Skeletal muscle tissue (tissue), 3 donors: ENCODE measurements at regions not wholly inside any gene's neighbourhood (a gene's known extent, or its start where the extent isn't known, plus 50 kb on each side); places are given as distances from the start of the nearest gene placed in this dataset.
"Not testable (repeated sequence)": the region's sequence is repeated elsewhere in the genome, so short reads cannot be mapped to it uniquely, and the experiment has no call there.

Experiments
- H3K27ac ChIP-seq: one replicate; pipeline ENCODE4 v1.7.0; 2013; ENCODE audit warnings: mild to moderate bottlenecking, low read depth, low read length, inconsistent platforms
- H3K27me3 ChIP-seq, 3 donors: one replicate each; pipeline ENCODE4 v1.7.0; 2013; ENCODE audit warnings: low read length in 3 of 3; ENCODE audit not compliant: control insufficient read depth in 3 of 3, insufficient read depth in 3 of 3
- H3K36me3 ChIP-seq, 3 donors: one replicate each; pipeline ENCODE4 v1.7.0; 2013; ENCODE audit warnings: low read length in 3 of 3; ENCODE audit not compliant: control insufficient read depth in 3 of 3, insufficient read depth in 3 of 3
- H3K4me1 ChIP-seq, 3 donors: one replicate each; pipeline ENCODE4 v1.7.0; 2013; ENCODE audit warnings: low read length in 3 of 3, mild to moderate bottlenecking in 3 of 3; ENCODE audit not compliant: control insufficient read depth in 3 of 3, insufficient read depth in 3 of 3
- H3K4me3 ChIP-seq, 3 donors: one replicate each; pipeline ENCODE4 v1.7.0; 2013; ENCODE audit warnings: low read length in 3 of 3
- H3K9ac ChIP-seq, 3 donors: one replicate each; pipeline ENCODE4 v1.7.0; 2013; ENCODE audit warnings: low read length in 3 of 3, mild to moderate bottlenecking in 3 of 3, moderate library complexity in 2 of 3, low read depth in 1 of 3
- H3K9me3 ChIP-seq, 3 donors: one replicate each; pipeline ENCODE4 v1.7.0; 2013; ENCODE audit warnings: low read length in 3 of 3; ENCODE audit not compliant: control insufficient read depth in 3 of 3
- donor health status: Osteomylitis.

DNA sequence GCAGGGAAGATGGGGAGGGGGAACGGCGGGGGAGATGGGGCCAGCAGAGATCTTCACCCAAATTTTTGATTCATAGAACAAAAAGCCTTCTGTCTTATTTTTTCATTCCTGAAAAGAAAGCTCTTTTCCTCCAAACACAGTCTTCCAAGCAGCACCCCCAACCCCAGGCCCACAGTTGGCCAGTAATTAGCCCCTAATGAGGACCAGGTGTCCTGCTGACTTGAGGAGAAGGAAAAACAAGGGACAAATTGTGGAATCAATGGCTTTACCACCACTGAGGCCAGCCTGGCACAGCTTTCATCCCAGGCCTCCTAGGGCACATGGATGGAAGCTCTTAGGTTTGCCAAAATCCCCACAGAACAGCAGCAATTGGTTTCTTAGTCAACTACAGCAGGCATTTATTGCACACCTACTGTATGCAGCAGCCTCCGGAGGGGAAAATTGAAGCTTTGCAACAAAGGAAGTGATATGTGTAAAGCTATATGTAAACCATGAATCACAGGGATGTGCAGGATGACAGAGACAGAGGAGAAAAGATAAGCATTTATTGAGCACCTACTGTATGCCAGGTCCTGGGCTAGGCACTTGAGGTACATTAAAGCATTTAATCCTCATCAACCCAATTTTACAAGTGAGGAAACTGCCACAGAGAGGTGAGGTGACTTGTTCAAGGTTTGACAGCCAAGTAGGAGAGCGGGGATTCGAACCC, 199.5 kb downstream of the TBC1D2B start:
- no peaks in the 10 kb centered on the region for H3K9me3 ChIP-seq
- no peaks in the 10 kb centered on the region for H3K36me3 ChIP-seq
- H3K27me3 ChIP-seq: no peaks in the 10 kb centered on the region
- H3K27ac ChIP-seq: no peak overlapping the region
- H3K9ac ChIP-seq: no peak overlapping the region
- peaks cover 0 to 3% (median 2%) of the 10 kb centered on the region in 3 donors for H3K4me1 ChIP-seq
- H3K4me3 ChIP-seq: no peak overlapping the region

DNA sequence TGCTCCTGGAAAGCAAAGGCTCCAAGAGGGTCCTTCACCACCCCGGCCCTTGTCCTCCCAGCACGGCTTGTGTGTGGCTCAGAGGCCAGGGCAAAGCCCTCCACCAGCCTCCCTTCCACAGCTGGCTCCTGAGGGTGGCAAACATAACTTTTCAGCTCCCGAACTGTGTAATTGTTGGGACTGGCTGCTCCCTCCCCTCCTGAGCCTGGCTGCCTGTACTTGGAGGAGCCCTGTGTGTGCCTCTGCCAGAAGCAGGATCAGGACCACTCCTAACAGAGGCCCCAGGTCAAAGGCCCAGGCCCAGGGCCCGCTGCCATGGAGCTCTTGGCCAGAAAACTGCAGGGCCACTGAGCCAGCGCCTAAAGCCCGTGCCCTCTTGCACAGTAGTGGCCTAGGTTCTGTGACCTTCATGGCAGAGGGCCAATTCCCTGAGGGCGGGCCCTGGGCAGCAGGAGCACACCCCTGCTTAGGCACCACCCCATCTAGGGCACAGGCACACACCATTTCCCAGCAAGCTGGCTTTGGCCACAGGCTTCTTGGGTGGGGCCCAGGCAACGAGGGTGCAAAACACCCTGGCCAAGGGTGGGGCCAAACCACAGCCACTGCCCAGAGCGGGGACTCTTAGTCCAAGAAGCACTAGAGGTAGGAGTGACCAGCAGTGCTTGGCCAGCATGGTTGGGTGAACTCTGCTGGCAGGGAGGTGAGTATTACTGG, 201.2 kb downstream of the TBC1D2B start:
- H3K27me3 ChIP-seq, H3K36me3 ChIP-seq, H3K9ac ChIP-seq, H3K4me1 ChIP-seq, H3K9me3 ChIP-seq, H3K4me3 ChIP-seq, H3K27ac ChIP-seq: not testable (repeated sequence)

DNA sequence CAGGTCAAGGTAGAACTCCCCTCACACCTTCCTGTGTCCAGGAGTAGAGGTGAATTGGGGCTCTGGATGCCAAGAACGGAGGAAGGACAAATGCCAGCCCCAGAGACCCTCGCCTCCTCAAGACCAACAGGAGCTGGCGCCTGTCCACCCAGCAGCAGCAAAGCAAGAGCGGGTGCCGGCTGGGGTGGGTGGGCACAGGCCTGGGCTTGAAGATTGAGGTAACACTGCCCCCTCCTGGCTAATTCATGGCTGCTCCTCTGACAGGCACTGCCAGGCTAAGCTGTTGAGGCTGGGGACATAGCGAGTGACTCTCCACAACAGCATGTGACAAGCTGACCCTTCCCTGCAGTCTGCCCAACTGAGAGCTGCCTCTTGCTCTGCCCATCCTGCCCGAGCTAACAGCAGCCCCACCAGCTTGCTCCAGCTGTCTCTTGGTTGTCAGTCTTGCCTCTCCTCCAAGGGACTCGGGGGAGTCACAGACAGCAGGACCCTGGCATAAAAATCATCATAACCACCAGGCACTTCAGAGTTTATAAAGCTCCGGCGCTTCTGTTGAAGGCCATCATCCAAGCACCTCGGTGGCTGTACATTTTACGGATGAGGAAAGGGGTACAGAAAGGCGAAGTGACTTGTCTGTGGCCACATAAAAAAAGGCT, 202.3 kb downstream of the TBC1D2B start:
- H3K27ac ChIP-seq, H3K27me3 ChIP-seq, H3K36me3 ChIP-seq, H3K9ac ChIP-seq, H3K9me3 ChIP-seq, H3K4me1 ChIP-seq, H3K4me3 ChIP-seq: not testable (repeated sequence)

DNA sequence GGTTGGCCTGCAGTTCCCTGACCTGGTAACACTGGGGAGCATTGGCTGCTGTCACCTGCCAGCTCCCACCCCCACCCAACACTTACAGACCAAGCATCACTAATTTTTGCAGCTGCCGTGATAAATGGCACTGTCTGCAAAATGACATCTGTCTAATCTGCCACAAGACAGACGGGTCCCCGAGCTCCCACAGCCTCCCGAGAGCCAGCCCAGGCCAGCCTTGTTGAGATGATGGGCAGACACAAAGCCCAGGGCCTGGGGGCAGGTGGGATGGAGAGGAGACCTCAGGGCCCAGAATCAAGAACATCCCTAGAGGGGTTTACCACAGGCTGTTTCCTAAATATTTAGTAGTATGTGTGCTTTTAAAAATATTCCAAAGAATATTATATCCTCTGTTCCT, 203.4 kb downstream of the TBC1D2B start:
- Histone ChIP-seq H3K9me3 (no peaks in the 10 kb centered on the region), H3K9ac (no peak overlapping the region), H3K4me1 (peaks cover 2 to 6% (median 3%) of the 10 kb centered on the region in 3 donors), H3K4me3 (no peak overlapping the region), H3K27me3 (no peaks in the 10 kb centered on the region), H3K36me3 (no peaks in the 10 kb centered on the region), H3K27ac (no peak overlapping the region)

- not testable (repeated sequence) for H3K4me3 ChIP-seq, H3K27me3 ChIP-seq, H3K9me3 ChIP-seq, H3K36me3 ChIP-seq, H3K9ac ChIP-seq, H3K4me1 ChIP-seq, H3K27ac ChIP-seq
Observed at GRCh38 chr15:77872521-77873425, 204.7 kb downstream of the TBC1D2B start.

DNA sequence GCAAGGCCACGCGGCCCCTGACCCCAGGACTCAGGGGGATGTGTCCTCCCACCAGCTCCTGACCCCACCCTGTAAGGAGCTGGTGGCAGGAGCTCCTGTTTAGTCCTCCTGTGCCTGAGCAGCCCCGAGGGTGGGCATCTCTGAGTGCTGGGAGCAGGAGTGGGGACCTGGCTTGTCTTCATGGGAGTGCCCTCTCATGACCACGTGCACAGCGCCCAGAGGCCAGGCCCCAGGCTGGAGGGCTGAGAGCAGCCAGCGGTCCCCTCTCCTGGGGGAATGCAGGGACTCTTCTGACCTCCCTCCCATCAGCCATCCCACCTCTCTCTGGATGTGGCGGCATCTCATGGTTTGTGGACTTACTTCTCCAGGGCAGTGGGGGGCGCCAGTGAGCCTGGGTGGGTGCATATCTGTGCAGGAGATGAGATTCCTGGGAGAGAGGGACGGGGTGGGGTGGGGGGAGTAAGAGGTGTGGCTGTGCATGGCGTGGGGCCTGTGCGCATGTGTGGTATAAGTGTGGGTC, 205.6 kb downstream of the TBC1D2B start:
- Histone ChIP-seq H3K27ac (no peak overlapping the region), H3K9ac (no peak overlapping the region), H3K4me1 (peaks cover 2 to 6% (median 3%) of the 10 kb centered on the region in 3 donors), H3K36me3 (no peaks in the 10 kb centered on the region), H3K4me3 (no peak overlapping the region), H3K27me3 (no peaks in the 10 kb centered on the region), H3K9me3 (no peaks in the 10 kb centered on the region)

- H3K4me3 ChIP-seq: no peak overlapping the region
- H3K27ac ChIP-seq: no peak overlapping the region
- peaks cover 2 to 4% (median 3%) of the 10 kb centered on the region in 3 donors for H3K4me1 ChIP-seq
- no peaks in the 10 kb centered on the region for H3K9me3 ChIP-seq
- H3K27me3 ChIP-seq: no peaks in the 10 kb centered on the region
- H3K9ac ChIP-seq: no peak overlapping the region
- no peaks in the 10 kb centered on the region for H3K36me3 ChIP-seq
Observed at GRCh38 chr15:77870195-77871065, 207.1 kb downstream of the TBC1D2B start.

DNA sequence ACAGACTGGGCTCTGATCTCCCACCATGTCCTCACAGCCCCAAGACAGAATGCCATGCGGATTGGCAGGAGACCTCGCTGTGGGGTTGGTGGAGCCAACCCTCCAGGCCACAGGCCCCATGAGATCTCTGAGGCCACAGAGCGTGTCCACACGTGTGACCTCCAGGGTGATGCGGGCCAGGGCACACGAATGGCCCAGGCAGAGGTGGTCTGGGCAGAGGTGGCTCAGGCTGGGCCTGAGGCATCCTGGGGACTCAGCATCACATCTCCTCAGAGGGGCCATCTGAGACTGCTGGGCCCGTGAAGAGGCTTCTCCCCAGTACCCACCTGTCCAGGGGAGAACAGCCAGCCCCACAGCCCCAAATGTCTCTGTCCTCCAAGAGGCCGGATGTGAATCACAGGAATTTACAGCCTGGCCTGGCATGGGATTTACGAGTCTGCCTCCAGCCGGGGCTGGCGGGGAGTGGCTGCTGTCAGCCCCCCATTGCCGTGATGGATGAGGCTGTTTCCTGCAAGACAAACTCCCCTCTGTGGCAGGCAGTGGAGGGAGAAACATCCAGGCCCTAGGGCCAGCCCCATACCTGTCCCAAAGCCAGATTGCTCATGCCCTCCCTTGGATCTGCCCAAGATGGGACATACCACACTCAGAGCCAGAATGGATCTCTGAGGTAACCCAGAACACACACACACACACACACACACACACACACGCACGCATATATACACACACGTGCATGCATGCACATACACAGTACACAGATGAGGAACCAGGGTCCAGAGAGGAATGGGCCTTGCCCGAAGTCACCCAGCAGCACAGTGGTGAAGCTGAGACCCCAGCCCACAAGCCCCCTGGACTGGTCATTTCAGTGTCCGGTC, 208.3 kb downstream of the TBC1D2B start:
- Histone ChIP-seq H3K4me1 (peaks cover 0 to 4% (median 2%) of the 10 kb centered on the region in 3 donors), H3K27me3 (peaks cover 0 to under 1% (median 0%) of the 10 kb centered on the region in 3 donors), H3K9ac (no peak overlapping the region), H3K9me3 (no peaks in the 10 kb centered on the region), H3K36me3 (no peaks in the 10 kb centered on the region), H3K27ac (no peak overlapping the region), H3K4me3 (no peak overlapping the region)
